ENCODE measurements at regions not wholly inside any gene's neighbourhood (a gene's known extent, or its start where the extent isn't known, plus 50 kb on each side); places are given as distances from the start of the nearest gene placed in this dataset.
"Not testable (repeated sequence)": the region's sequence is repeated elsewhere in the genome, so short reads cannot be mapped to it uniquely, and the experiment has no call there.

GRCh38 chr1:148261684-148262083 lies 109.6 kb upstream of the NBPF11 start:
- not testable (repeated sequence) for DNase-seq

- DNase-seq = not testable (repeated sequence)
Observed at GRCh38 chr1:148257886-148258285, 105.8 kb upstream of the NBPF11 start.

- DNase-seq = not testable (repeated sequence)
Observed at GRCh38 chr1:148254611-148255429, 102.7 kb upstream of the NBPF11 start.

- not testable (repeated sequence) for DNase-seq
Observed at GRCh38 chr1:148253808-148254207, 101.7 kb upstream of the NBPF11 start.

- not testable (repeated sequence) for DNase-seq
Observed at GRCh38 chr1:148248798-148249197, 96.7 kb upstream of the NBPF11 start.

GRCh38 chr1:148246258-148246861 lies 94.3 kb upstream of the NBPF11 start:
- DNase-seq = not testable (repeated sequence)

- DNase-seq = not testable (repeated sequence)
Observed at GRCh38 chr1:148245843-148246242, 93.8 kb upstream of the NBPF11 start.

GRCh38 chr1:148245443-148245842 lies 93.4 kb upstream of the NBPF11 start:
- not testable (repeated sequence) for DNase-seq

GRCh38 chr1:148233250-148233649 lies 81.2 kb upstream of the NBPF11 start:
- DNase-seq = not testable (repeated sequence)

GRCh38 chr1:148228846-148229245 lies 76.8 kb upstream of the NBPF11 start:
- not testable (repeated sequence) for DNase-seq

GRCh38 chr1:148222399-148223159 lies 70.5 kb upstream of the NBPF11 start:
- DNase-seq = not testable (repeated sequence)

GRCh38 chr1:148221593-148221992 lies 69.5 kb upstream of the NBPF11 start:
- DNase-seq = not testable (repeated sequence)

GRCh38 chr1:148219229-148219628 lies 67.1 kb upstream of the NBPF11 start:
- not testable (repeated sequence) for DNase-seq

- DNase-seq = not testable (repeated sequence)
Observed at GRCh38 chr1:148211191-148211590, 59.1 kb upstream of the NBPF11 start.

GRCh38 chr1:148210624-148211023 lies 58.5 kb upstream of the NBPF11 start:
- DNase-seq = not testable (repeated sequence)

- not testable (repeated sequence) for DNase-seq
Observed at GRCh38 chr1:148210166-148210565, 58.1 kb upstream of the NBPF11 start.

GRCh38 chr1:148202013-148202412 lies 49.9 kb upstream of the NBPF11 start:
- not testable (repeated sequence) for DNase-seq
